HCT116 (cell line): ENCODE measurements at regions not wholly inside any gene's neighbourhood (a gene's known extent, or its start where the extent isn't known, plus 50 kb on each side); places are given as distances from the start of the nearest gene placed in this dataset.

Experiments
- ATAC-seq: fragments of 200-7000 bp; cut with Tn5 transposase; 2 replicates; pipeline ENCODE4 v1.9.1; 2020; ENCODE audit warnings: mild to moderate bottlenecking, moderate library complexity
- BruUV-seq: library from RNA; stranded (reverse); fragments of 400-500 nt; replicated peaks from 2 replicates; lab custom pipeline; 2021; lab: Mats Ljungman, UMichigan
- CTCF ChIA-PET: fragments of 300-600 bp; sonication (Branson Sonifier 250); formaldehyde crosslinking; loops from one replicate; lab custom pipeline; 2021; ENCODE audit warnings: antibody characterized with exemption; lab: Charles Lee
- POLR2A ChIA-PET: fragments of 300-600, 350-600 bp; sonication (Branson Sonifier 250); formaldehyde crosslinking; loops from one replicate; lab custom pipeline; 2021; ENCODE audit warnings: antibody characterized with exemption; lab: Charles Lee
- RAD21 ChIA-PET, 2 experiments: fragments of 300-600 bp; sonication (Branson Sonifier 250); formaldehyde crosslinking; loops; one replicate each; lab custom pipeline; 2023; ENCODE audit warnings: low total read pairs in 2 of 2; ENCODE audit not compliant: uncharacterized antibody in 2 of 2, unreplicated experiment in 2 of 2, low non-redundant PET in 1 of 2; lab: Charles Lee
- DNase-seq: peaks from one replicate; pipeline ENCODE4 v3.0.0-alpha.2; 2010; ENCODE audit warnings: low read depth, low spot score
- H2AFZ ChIP-seq: fragments of 200-600 bp; shearing (Covaris generic), sonication (generic); 2 replicates; pipeline ENCODE4 v1.6.1; 2017; ENCODE audit warnings: low read depth, mixed run types, mixed read lengths, antibody characterized with exemption, low read length; ENCODE audit not compliant: poor library complexity, severe bottlenecking
- H3K27ac ChIP-seq: 2 replicates; pipeline ENCODE4 v1.5.1; 2012; ENCODE audit warnings: low read depth, low read length
- H3K27me3 ChIP-seq: fragments of 200-600 bp; sonication (generic); 2 replicates; pipeline ENCODE4 v1.6.1; 2016; ENCODE audit warnings: mixed run types, low read length, mixed read lengths; ENCODE audit not compliant: insufficient read depth
- H3K36me3 ChIP-seq, 2 experiments: fragments of 200-500 bp in 1 of 2; fragments of 200-600 bp in 1 of 2; sonication (Bioruptor generic) in 1 of 2; sonication (generic) in 1 of 2; 2 replicates each; pipeline versions ENCODE4 v1.5.1 to v1.6.1; 2014 to 2016; ENCODE audit warnings: low read length in 2 of 2, inconsistent platforms in 1 of 2, mixed read lengths in 1 of 2, mixed run types in 1 of 2; ENCODE audit not compliant: insufficient read depth in 2 of 2, control insufficient read depth in 1 of 2
- H3K4me1 ChIP-seq, 2 experiments: fragments of 200-600 bp in 1 of 2; sonication (generic) in 1 of 2; 2 replicates each; pipeline versions ENCODE4 v1.5.1 to v1.6.1; 2012 to 2017; ENCODE audit warnings: low read length in 2 of 2, inconsistent platforms in 1 of 2, mild to moderate bottlenecking in 1 of 2, mixed read lengths in 1 of 2, mixed run types in 1 of 2, moderate library complexity in 1 of 2; ENCODE audit not compliant: insufficient read depth in 2 of 2, control insufficient read depth in 1 of 2
- H3K4me2 ChIP-seq: fragments of 200-600 bp; sonication (generic); 2 replicates; pipeline ENCODE4 v1.6.1; 2017; ENCODE audit warnings: mixed run types, low read length, mixed read lengths
- H3K4me3 ChIP-seq, 2 experiments: fragments of 200-600 bp in 1 of 2; sonication (generic) in 1 of 2; replicated peaks in 1 of 2; 2 replicates each; pipeline ENCODE4 v1.5.1; 2011 to 2016; ENCODE audit warnings: low read length in 2 of 2, control low read depth in 1 of 2, low read depth in 1 of 2, mild to moderate bottlenecking in 1 of 2, mixed read lengths in 1 of 2, mixed run types in 1 of 2
- H3K79me2 ChIP-seq: fragments of 200-600 bp; sonication (generic); 2 replicates; pipeline ENCODE4 v1.6.1; 2017; ENCODE audit warnings: mild to moderate bottlenecking, mixed run types, low read length, moderate library complexity, mixed read lengths; ENCODE audit not compliant: insufficient read depth
- H3K9ac ChIP-seq: fragments of 200-600 bp; sonication (generic); 2 replicates; pipeline ENCODE4 v1.6.1; 2016; ENCODE audit warnings: low read length, mixed read lengths
- H3K9me2 ChIP-seq: fragments of 200-600 bp; sonication (generic), shearing (Covaris generic); 2 replicates; pipeline ENCODE4 v1.6.1; 2017; ENCODE audit warnings: mixed run types, mild to moderate bottlenecking, moderate library complexity; ENCODE audit not compliant: insufficient read depth
- H3K9me3 ChIP-seq, 2 experiments: fragments of 200-500 bp in 1 of 2; fragments of 200-600 bp in 1 of 2; sonication (Bioruptor generic) in 1 of 2; sonication (generic) in 1 of 2; 2 replicates each; pipeline ENCODE4 v1.6.1; 2014 to 2017; ENCODE audit warnings: low read length in 2 of 2, mixed read lengths in 2 of 2, inconsistent platforms in 1 of 2, low read depth in 1 of 2, mild to moderate bottlenecking in 1 of 2, mixed run types in 1 of 2, moderate library complexity in 1 of 2; ENCODE audit not compliant: control insufficient read depth in 1 of 2, insufficient read depth in 1 of 2
- H4K20me1 ChIP-seq: fragments of 200-600 bp; sonication (generic), shearing (Covaris generic); 2 replicates; pipeline ENCODE4 v1.6.1; 2017; ENCODE audit warnings: mixed run types, mild to moderate bottlenecking, moderate library complexity; ENCODE audit not compliant: insufficient read depth
- CBX3 ChIP-seq: IDR thresholded peaks from 2 replicates; pipeline ENCODE4 v1.6.1; 2012; ENCODE audit warnings: low read depth
- CEBPB ChIP-seq: IDR thresholded peaks from 2 replicates; pipeline ENCODE4 v1.6.1; 2012; ENCODE audit warnings: low read depth
- EZH2 ChIP-seq: fragments of 200-600 bp; sonication (generic); IDR thresholded peaks from 2 replicates; pipeline ENCODE4 v1.6.1; 2017; ENCODE audit warnings: antibody characterized with exemption, mixed run types
- EZH2phosphoT487 ChIP-seq: fragments of 200-600 bp; IDR thresholded peaks from 2 replicates; pipeline ENCODE4 v1.6.1; 2018; ENCODE audit warnings: antibody characterized with exemption, borderline replicate concordance
- FOSL1 ChIP-seq: IDR thresholded peaks from 2 replicates; pipeline ENCODE4 v1.6.1; 2012; ENCODE audit warnings: low read depth
- JUND ChIP-seq: IDR thresholded peaks from 2 replicates; pipeline ENCODE4 v1.6.1; 2012
- RAD21 ChIP-seq: IDR thresholded peaks from 2 replicates; pipeline ENCODE4 v1.6.1; 2012; ENCODE audit warnings: low read depth, mild to moderate bottlenecking
- SIN3A ChIP-seq: IDR thresholded peaks from 2 replicates; pipeline ENCODE4 v1.6.1; 2012; ENCODE audit warnings: low read depth
- SP1 ChIP-seq: IDR thresholded peaks from 2 replicates; pipeline ENCODE4 v1.6.1; 2012; ENCODE audit warnings: low read depth
- TCF7L2 ChIP-seq: IDR thresholded peaks from 2 replicates; pipeline ENCODE4 v1.7.0; 2011; ENCODE audit warnings: borderline replicate concordance, inconsistent platforms; ENCODE audit not compliant: insufficient read depth, insufficient read length; ENCODE audit errors: extremely low read depth
- YY1 ChIP-seq: IDR thresholded peaks from 2 replicates; pipeline ENCODE4 v1.6.1; 2011; ENCODE audit warnings: low read length, low read depth, moderate library complexity, mild to moderate bottlenecking; ENCODE audit not compliant: insufficient replicate concordance; ENCODE audit errors: extremely low read depth
- ZFX ChIP-seq: fragments of 450-650 bp; IDR thresholded peaks from 2 replicates; pipeline ENCODE4 v1.6.1; 2017
- ZNF274 ChIP-seq: fragments of 200-500 bp; sonication (Bioruptor generic); IDR thresholded peaks from 2 replicates; pipeline ENCODE4 v1.6.1; 2014; ENCODE audit warnings: mild to moderate bottlenecking, low read depth, low read length, inconsistent platforms
- intact Hi-C: fragments of 100-400 bp; cut with micrococcal nuclease; formaldehyde crosslinking; loops from 2 replicates; pipeline ENCODE4 v1.10.0; 2022
- TF ChIP-seq, protein P1 (sequence below): IDR thresholded peaks from 2 replicates; pipeline ENCODE4 v1.6.1; 2012
- TF ChIP-seq, protein P2 (sequence below): IDR thresholded peaks from 2 replicates; pipeline ENCODE4 v1.6.1; 2011; ENCODE audit warnings: mild to moderate bottlenecking, low read length, moderate library complexity; ENCODE audit not compliant: insufficient replicate concordance; ENCODE audit errors: extremely low read depth
- TF ChIP-seq, protein P3 (sequence below), 3 experiments: fragments of 200-600 bp in 1 of 3; sonication (generic) in 1 of 3; IDR thresholded peaks in 2 of 3; conservative IDR thresholded peaks in 1 of 3; 2 replicates each; pipeline ENCODE4 v1.5.1; 2012 to 2017; ENCODE audit warnings: low read depth in 2 of 3, low read length in 2 of 3, antibody characterized with exemption in 1 of 3, borderline replicate concordance in 1 of 3, control low read depth in 1 of 3, mild to moderate bottlenecking in 1 of 3, mixed read lengths in 1 of 3, mixed run types in 1 of 3, moderate library complexity in 1 of 3; ENCODE audit not compliant: insufficient read depth in 1 of 3
- TF ChIP-seq, protein P4 (sequence below): IDR thresholded peaks from 2 replicates; pipeline ENCODE4 v1.6.1; 2012

DNA sequence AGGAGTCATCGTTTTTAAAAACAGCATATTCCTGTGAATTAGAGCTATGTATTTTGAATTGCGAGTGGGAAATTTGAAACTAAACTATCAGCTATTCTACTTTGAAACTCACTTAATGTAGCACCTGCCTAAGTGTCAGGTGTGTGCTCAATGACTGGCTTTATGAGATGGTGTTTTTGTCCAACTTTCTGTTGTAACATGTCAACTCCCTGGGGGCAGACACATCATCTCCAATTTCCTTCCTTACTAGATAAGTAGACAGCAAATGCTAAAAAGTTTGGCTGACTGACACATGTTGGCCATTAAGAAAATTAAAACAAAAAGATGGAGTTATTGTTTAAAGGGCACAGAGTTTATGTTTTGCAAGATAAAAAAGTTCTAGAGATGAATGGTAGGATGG lies 226.9 kb downstream of the TFAP2B start:
- ChIA-PET CTCF (no interaction called here), RAD21 (no interaction called here), POLR2A (no interaction called here)
- intact Hi-C loops: no loop called here
- H3K9me2 ChIP-seq: no peaks in the 10 kb centered on the region
- H3K27ac ChIP-seq: no peak overlapping the region
- no peak overlapping the region for H2AFZ ChIP-seq
- H3K9ac ChIP-seq: no peak overlapping the region
- no TSS peak for BruUV-seq
- no peaks in the 10 kb centered on the region for H3K27me3 ChIP-seq
- no peak overlapping the region for H3K4me3 ChIP-seq
- no peaks in the 10 kb centered on the region for H3K4me1 ChIP-seq
- no peak for TF ChIP-seq SIN3A
- TF ChIP-seq TCF7L2: no peak
- ATAC-seq (no peak), DNase-seq (no peak)
- no peaks in the 10 kb centered on the region for H4K20me1 ChIP-seq
- H3K36me3 ChIP-seq: no peaks in the 10 kb centered on the region
- H3K4me2 ChIP-seq: no peak overlapping the region
- H3K9me3 ChIP-seq: peaks cover 0 to 28% of the 10 kb centered on the region in 2 experiments; a peak in 2 of 4 replicates
- no peaks in the 10 kb centered on the region for H3K79me2 ChIP-seq

DNA sequence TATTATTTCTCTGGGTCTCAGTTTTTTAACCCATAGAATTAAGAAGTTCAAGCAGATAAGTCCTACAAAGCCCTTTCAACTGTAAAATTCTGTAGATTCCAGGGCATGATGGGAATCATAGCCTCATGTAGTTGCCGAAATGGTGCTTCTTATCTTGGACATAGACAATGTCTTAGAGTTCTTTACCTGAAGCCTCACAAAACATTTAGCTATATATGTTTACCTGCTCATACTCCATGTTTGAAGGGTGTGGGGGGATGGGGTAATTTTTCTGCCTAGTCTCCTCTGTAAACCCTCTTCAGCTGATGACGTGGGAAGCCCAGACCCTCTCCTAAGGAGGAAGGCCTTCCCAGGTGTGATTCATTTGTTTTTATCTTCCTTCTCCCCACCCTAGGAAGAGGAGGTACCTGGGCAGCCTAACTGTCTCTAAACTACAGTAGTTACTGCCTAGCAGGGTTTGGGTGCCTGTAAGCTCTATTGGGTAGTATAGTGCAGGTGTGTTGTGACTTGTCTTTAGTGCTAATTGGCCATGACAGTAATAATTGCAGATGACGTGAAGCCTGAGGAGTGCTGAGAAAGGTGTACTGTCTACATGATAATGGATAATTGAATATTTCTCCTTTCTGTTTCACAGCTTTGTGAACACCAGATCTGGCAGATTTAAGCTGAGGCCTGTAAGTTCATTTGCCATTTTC lies 230.8 kb downstream of the TFAP2B start:
- no TSS peak for BruUV-seq
- TF ChIP-seq, protein P1, sequence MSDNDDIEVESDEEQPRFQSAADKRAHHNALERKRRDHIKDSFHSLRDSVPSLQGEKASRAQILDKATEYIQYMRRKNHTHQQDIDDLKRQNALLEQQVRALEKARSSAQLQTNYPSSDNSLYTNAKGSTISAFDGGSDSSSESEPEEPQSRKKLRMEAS: no peak
- TF ChIP-seq SP1 (no peak), CEBPB (no peak), FOSL1 (no peak), ZFX (no peak), EZH2phosphoT487 (no peak), RAD21 (no peak), EZH2 (no peak), SIN3A (no peak), CBX3 (no peak), ZNF274 (no peak), JUND (no peak), YY1 (no peak)
- TF ChIP-seq, protein P2, sequence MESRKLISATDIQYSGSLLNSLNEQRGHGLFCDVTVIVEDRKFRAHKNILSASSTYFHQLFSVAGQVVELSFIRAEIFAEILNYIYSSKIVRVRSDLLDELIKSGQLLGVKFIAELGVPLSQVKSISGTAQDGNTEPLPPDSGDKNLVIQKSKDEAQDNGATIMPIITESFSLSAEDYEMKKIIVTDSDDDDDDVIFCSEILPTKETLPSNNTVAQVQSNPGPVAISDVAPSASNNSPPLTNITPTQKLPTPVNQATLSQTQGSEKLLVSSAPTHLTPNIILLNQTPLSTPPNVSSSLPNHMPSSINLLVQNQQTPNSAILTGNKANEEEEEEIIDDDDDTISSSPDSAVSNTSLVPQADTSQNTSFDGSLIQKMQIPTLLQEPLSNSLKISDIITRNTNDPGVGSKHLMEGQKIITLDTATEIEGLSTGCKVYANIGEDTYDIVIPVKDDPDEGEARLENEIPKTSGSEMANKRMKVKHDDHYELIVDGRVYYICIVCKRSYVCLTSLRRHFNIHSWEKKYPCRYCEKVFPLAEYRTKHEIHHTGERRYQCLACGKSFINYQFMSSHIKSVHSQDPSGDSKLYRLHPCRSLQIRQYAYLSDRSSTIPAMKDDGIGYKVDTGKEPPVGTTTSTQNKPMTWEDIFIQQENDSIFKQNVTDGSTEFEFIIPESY: no peak
- TF ChIP-seq, protein P3, sequence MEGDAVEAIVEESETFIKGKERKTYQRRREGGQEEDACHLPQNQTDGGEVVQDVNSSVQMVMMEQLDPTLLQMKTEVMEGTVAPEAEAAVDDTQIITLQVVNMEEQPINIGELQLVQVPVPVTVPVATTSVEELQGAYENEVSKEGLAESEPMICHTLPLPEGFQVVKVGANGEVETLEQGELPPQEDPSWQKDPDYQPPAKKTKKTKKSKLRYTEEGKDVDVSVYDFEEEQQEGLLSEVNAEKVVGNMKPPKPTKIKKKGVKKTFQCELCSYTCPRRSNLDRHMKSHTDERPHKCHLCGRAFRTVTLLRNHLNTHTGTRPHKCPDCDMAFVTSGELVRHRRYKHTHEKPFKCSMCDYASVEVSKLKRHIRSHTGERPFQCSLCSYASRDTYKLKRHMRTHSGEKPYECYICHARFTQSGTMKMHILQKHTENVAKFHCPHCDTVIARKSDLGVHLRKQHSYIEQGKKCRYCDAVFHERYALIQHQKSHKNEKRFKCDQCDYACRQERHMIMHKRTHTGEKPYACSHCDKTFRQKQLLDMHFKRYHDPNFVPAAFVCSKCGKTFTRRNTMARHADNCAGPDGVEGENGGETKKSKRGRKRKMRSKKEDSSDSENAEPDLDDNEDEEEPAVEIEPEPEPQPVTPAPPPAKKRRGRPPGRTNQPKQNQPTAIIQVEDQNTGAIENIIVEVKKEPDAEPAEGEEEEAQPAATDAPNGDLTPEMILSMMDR (IDR thresholded peaks at IDR 0.05 in 2 of 3, conservative IDR thresholded peaks at IDR 0.05 in 1 of 3; ENCODE audit: borderline replicate concordance in 1 of 3, insufficient read depth in 1 of 3, low read depth in 2 of 3, low read length in 2 of 3): no peak
- TF ChIP-seq, protein P4, sequence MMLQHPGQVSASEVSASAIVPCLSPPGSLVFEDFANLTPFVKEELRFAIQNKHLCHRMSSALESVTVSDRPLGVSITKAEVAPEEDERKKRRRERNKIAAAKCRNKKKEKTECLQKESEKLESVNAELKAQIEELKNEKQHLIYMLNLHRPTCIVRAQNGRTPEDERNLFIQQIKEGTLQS: no peak
- TF ChIP-seq, all 23 proteins: peak for 0
- H3K9me2 ChIP-seq: no peaks in the 10 kb centered on the region
- H3K27ac ChIP-seq: no peak overlapping the region
- ChIA-PET CTCF (no interaction called here), POLR2A (no interaction called here), RAD21 (no interaction called here)
- H2AFZ ChIP-seq: no peak overlapping the region
- DNase-seq: no peak
- intact Hi-C loops: no loop called here
- H3K9ac ChIP-seq: no peak overlapping the region
- H3K36me3 ChIP-seq: no peaks in the 10 kb centered on the region
- no peaks in the 10 kb centered on the region for H3K4me1 ChIP-seq
- no peaks in the 10 kb centered on the region for H3K79me2 ChIP-seq
- H3K9me3 ChIP-seq: peaks cover 3 to 20% of the 10 kb centered on the region in 2 experiments; a peak in 2 of 4 replicates
- no peak overlapping the region for H3K4me3 ChIP-seq
- no peaks in the 10 kb centered on the region for H3K27me3 ChIP-seq
- H4K20me1 ChIP-seq: no peaks in the 10 kb centered on the region
- no peak overlapping the region for H3K4me2 ChIP-seq
- ATAC-seq: no peak
